Activated CD4-positive, alpha-beta T cell treated with anti-CD3 and anti-CD28 coated beads for 24 hours (primary cell): ENCODE measurements at regions not wholly inside any gene's neighbourhood (a gene's known extent, or its start where the extent isn't known, plus 50 kb on each side); places are given as distances from the start of the nearest gene placed in this dataset.

ENCODE experiments used
- DNase-seq, 2 donors: peaks; one replicate each; pipeline ENCODE4 v3.0.0-alpha.2; 2020; ENCODE audit warnings: low read depth in 2 of 2

DNA sequence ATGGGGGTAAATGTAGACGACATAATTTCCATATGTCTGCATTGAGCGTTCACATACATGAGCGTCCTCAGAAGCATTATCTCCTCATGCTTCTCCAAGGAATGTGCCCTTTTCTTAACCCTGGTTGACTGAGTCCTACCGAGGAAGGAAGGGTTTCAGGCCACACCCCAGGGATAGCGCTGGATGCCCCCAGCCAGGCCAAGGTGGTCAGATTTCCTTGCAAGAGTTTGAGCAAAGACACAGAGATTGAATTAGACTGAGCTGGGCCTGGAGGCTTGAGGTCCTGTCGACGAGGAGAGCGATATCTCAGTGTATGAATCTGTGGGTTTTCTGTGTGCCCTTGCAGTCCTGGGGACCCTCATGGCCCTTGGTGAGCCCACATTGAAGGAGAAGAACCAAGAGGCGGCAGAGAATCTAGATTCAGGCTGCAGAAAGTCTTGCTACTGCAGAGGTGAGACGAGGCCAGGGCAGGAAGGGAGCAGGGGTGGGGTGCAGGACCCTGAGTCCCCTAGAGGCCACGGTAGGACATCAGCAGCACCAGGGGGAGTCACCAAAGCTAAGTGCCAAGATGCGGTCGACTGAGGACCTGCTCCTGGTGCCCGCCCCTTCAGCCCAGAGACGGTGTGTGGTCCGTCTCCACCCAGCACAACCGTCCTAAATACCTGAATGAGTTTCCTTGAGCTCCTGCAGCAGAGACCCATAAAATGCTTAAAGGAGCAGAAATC lies 94.7 kb upstream of the DIO3 start:
- DNase-seq = no peak

DNA sequence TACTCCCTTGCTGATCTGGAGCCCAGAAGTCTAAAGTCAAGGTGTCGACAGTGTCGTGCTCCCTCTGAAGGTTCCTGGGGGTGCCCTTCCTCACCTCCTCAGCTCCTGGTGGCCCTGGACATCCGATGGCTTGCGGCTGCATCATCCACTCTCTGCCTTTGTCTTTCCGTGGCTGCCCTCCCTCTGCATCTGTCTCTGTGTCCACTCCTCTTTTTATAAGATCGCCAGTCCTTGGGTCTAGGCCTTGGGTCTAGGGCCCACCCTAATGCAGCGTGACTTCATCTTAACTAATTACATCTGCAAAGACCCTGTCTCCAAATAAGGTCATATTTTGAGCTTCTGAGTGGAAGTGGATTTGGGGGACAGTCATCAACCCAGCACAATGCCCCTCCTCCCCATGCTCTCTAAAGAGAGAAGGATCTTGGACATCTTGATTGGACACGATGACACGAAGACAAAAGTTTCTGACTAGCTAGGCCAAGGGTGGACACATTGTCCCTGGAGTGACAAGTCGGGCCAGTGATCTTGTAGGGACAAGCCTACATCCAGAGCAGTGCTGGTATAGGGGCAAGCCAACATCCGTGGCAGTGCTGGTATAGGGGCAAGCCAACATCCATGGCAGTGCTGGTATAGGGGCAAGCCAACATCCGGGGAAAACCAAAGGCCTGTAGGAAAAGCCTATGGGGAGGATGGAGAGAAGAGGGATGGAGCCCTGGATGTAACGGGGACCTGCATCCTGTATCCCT lies 93.9 kb upstream of the DIO3 start:
- DNase-seq = no peak

- no peak for DNase-seq
Observed at GRCh38 chr14:101469382-101470247, 91.7 kb upstream of the DIO3 start.

DNA sequence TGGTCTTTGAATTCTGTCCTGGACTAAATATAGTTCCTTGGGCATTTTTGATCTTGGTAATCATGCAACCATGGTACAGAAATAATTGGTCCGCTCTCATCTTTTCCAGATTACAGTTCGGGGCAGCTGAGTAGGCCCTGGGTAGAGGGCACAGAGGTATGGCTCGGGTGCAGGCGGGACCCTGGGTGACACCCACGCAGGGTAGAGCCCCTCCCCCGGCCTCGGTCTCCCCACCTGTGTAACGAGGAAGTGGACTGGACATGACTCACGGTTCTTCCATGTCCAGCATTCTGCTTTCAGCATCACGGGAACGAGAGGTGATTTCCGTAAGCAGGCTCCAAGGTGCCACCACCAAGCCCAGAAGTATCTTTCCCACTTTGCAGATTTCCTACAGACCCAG lies 91.0 kb upstream of the DIO3 start:
- DNase-seq = no peak

- DNase-seq = no peak
Observed at GRCh38 chr14:101471723-101472517, 89.4 kb upstream of the DIO3 start.

- DNase-seq = no peak
Observed at GRCh38 chr14:101472518-101472849, 88.8 kb upstream of the DIO3 start.

DNA sequence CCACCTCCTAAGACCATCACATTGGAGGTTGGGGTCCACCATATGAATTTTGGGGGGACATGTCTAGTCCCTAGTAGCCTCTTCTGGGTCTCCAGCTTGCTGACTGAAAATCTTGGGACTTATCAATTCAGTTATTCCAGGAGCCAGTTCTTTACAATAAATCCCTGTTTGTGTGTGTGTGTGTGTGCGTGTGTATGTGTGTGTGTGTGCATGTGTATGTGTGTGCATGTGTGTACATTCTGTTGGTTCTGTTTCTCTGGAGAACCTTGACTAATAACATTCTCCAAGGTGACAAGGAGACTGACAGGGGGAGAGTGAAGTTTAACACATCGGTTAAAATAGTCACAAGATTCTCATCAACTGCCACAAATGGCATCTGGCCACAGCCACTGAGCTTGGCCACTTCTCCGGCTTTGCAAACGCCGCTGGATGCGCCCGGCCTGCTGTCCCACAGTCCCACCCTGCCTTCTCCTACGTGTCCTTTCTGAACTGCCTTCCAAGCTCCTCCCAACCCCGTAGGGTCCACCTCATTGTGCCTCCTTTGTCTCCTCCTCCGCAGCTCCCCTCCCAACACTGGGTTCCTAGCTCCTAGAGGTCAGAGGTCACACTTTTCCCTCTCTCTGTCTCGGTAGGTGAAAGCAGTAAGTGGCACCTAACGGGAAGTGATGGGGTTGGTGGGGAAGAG lies 88.1 kb upstream of the DIO3 start:
- no peak for DNase-seq

GRCh38 chr14:101473795-101474562 lies 87.3 kb upstream of the DIO3 start:
- DNase-seq = no peak

GRCh38 chr14:101474563-101475455 lies 86.5 kb upstream of the DIO3 start:
- no peak for DNase-seq

- no peak for DNase-seq
Observed at GRCh38 chr14:101475456-101476257, 85.6 kb upstream of the DIO3 start.

GRCh38 chr14:101476258-101476915 lies 84.9 kb upstream of the DIO3 start:
- no peak for DNase-seq

GRCh38 chr14:101476916-101477553 lies 84.3 kb upstream of the DIO3 start:
- DNase-seq = no peak

DNA sequence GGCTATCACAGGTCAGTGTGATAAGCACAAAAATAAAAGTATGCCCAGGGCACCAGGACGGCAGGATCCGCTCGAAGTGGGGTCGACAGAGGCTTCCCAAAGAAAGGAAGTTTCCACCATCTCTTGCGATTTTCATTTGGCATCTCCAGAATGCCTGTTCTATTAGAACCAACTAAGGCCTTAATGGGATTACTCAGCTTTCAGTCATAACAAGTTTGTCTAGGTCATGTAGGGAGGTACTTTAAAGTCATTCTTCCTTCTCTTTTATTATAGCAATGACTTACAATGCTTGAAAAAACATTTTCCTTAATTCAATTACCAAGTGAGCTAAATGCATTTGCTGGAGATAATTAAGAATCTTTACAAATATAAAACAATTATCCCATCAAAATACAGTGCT lies 83.6 kb upstream of the DIO3 start:
- DNase-seq = no peak

DNA sequence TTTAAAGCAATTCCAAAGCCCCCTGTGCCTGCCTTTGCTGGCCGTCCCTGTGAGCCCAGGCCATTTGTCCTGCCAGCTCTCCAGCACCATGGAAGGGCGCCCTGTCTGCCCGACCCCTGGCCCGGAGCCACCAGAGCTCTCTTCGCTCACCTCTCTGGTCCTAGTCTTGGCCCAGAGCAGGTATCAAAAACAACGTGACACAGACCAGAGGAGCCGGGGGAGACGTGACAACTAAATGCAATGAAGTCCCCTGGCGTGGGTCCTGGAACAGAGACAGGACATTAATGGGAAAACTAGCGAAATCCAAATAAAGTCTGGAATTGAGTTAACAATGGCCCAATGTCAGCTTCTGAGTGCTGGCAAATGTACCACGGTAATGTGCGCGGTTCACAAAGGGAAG lies 83.2 kb upstream of the DIO3 start:
- DNase-seq = no peak

DNA sequence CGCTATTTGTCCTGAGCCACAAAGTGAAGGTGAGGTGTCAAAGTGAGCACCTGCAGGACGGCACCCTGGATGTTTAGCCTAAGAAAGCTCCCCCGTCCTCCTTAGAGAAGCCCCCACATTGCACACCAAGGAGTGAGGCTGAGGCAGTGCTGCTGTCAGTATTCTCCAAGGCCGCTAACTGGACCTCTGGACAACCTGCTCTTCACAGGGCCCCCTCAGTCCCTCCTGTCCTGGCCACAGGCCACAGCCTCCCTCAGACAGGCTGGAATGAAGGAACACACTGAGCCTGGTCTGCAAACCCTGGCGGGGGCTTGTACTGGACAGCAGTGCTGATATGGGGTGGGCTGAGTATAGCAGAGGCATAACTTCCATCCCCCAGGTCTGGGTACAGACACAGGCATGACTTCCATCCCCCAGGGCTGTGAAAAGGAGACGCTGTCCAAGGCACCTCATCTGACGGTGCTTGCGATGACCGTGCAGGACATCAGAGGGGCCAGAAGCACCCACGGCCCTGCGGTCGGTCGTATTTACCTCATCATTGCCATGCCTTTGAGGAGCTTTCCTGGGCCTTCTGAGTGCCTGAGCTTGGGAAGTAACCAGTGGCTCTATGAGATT lies 82.4 kb upstream of the DIO3 start:
- no peak for DNase-seq

- no peak for DNase-seq
Observed at GRCh38 chr14:101480022-101480746, 81.1 kb upstream of the DIO3 start.
